ENCODE measurements at regions not wholly inside any gene's neighbourhood (a gene's known extent, or its start where the extent isn't known, plus 50 kb on each side); places are given as distances from the start of the nearest gene placed in this dataset.

GRCh38 chr12:105812366-105812765 lies 326.4 kb downstream of the NUAK1 start:
- DNase-seq = no peak
- no peaks in the 10 kb centered on the region for H3K27me3 ChIP-seq
- no peak overlapping the region for H3K27ac ChIP-seq
- intact Hi-C loops (cut with DNase I) = no loop called here
- no peaks in the 10 kb centered on the region for H3K4me1 ChIP-seq
- H3K9me3 ChIP-seq = no peaks in the 10 kb centered on the region
- H3K4me3 ChIP-seq = no peak overlapping the region
- no peaks in the 10 kb centered on the region for H3K36me3 ChIP-seq
- no peak for TF ChIP-seq CTCF (IDR thresholded peaks at IDR 0.05)
- ATAC-seq = no peak

- Histone ChIP-seq H3K27me3 (no peaks in the 10 kb centered on the region), H3K9me3 (no peaks in the 10 kb centered on the region), H3K27ac (no peak overlapping the region), H3K4me1 (no peaks in the 10 kb centered on the region), H3K4me3 (no peak overlapping the region), H3K36me3 (no peaks in the 10 kb centered on the region)
- ATAC-seq = no peak
- TF ChIP-seq CTCF (IDR thresholded peaks at IDR 0.05) = no peak
- no peak for DNase-seq
- intact Hi-C loops (cut with DNase I) = no loop called here
Measured at GRCh38 chr12:105813201-105813600, 325.6 kb downstream of the NUAK1 start.

- Histone ChIP-seq H3K4me1 (peaks cover 3% of the 10 kb centered on the region), H3K27ac (no peak overlapping the region), H3K36me3 (no peaks in the 10 kb centered on the region), H3K27me3 (no peaks in the 10 kb centered on the region), H3K9me3 (no peaks in the 10 kb centered on the region), H3K4me3 (no peak overlapping the region)
- no peak for TF ChIP-seq CTCF (IDR thresholded peaks at IDR 0.05)
- intact Hi-C loops (cut with DNase I) = no loop called here
- ATAC-seq = no peak
- no peak for DNase-seq
Measured at GRCh38 chr12:105814283-105814682, 324.5 kb downstream of the NUAK1 start.

- H3K4me1 ChIP-seq = peaks cover 32% of the 10 kb centered on the region
- no peak for TF ChIP-seq CTCF (IDR thresholded peaks at IDR 0.05)
- DNase-seq = no peak
- no peak overlapping the region for H3K27ac ChIP-seq
- H3K9me3 ChIP-seq = no peaks in the 10 kb centered on the region
- intact Hi-C loops (cut with DNase I) = no loop called here
- H3K36me3 ChIP-seq = no peaks in the 10 kb centered on the region
- no peak overlapping the region for H3K4me3 ChIP-seq
- ATAC-seq = no peak
- H3K27me3 ChIP-seq = no peaks in the 10 kb centered on the region
Measured at GRCh38 chr12:105819549-105819948, 319.2 kb downstream of the NUAK1 start.

GRCh38 chr12:105820429-105821125 lies 318.2 kb downstream of the NUAK1 start:
- H3K27ac ChIP-seq = peak overlapping the region; percentile 6
- ATAC-seq = peak; percentile 68
- H3K36me3 ChIP-seq = no peaks in the 10 kb centered on the region
- H3K27me3 ChIP-seq = no peaks in the 10 kb centered on the region
- peaks cover 32% of the 10 kb centered on the region for H3K4me1 ChIP-seq
- no peak for TF ChIP-seq CTCF (IDR thresholded peaks at IDR 0.05)
- intact Hi-C loops (cut with DNase I) = no loop called here
- H3K9me3 ChIP-seq = no peaks in the 10 kb centered on the region
- H3K4me3 ChIP-seq = no peak overlapping the region
- DNase-seq = no peak
